GM18867 (cell line): ENCODE measurements at regions not wholly inside any gene's neighbourhood (a gene's known extent, or its start where the extent isn't known, plus 50 kb on each side); places are given as distances from the start of the nearest gene placed in this dataset.

Experiments used
- ATAC-seq: cut with Tn5 transposase; IDR thresholded peaks from one replicate; pipeline ENCODE4 v1.9.1; 2021; ENCODE audit warnings: mild to moderate bottlenecking, moderate library complexity; ENCODE audit not compliant: unreplicated experiment

DNA sequence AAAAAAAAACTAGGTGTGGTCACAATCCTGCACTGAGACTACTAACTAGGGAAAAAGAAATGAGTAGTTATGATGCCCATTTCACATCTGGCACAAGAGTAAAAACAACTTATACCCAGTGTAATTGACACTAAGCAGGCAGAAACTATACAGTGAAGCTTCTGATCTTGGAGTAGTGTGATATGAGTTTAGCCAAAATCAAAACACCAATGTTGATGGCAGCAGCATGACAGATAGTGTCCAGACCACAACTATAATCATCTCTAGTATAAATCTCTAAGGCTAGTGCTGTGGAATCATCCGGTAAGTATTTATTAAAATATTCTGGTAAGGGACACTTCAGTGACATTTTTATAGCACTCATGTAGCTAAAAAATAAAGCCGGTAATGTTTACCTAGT is 108.5 kb upstream of the EPHA6 start:
- no peak for ATAC-seq

DNA sequence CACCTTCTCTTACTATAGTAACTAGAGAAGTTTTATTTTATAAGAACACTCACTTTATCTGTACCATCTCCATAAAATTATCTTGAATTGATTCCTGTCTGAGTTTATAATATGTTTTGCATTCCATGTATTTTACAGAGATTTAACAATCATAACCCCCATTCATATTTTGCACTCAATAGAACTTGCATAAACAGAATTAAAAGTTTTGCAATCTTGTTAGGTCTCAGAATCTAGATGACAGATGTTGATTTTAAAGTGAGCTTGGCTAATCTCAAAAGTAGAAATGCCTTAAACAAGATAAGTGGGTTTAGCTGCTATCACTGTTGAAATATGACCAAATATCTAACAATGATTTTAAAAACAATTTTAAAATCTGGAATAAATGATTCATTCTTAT is 107.9 kb upstream of the EPHA6 start:
- no peak for ATAC-seq

DNA sequence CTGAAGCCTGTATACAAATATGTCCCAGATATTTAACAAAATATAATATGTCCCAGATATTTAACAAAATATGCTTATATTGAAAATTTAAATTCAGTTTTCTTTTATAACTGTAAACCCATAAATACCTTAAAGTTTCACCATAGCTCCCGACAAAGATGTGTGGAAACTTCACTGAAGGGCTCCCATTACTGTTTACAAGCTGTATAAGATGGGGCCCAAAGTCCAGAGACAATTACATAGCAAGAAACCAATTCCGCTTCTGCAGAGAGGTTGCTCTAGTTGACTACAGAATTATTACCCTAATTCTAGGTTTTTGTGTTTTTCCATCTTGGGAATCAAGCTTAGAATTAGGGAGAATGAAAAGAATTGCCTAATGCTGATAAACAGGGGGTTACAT is 102.6 kb upstream of the EPHA6 start:
- ATAC-seq: no peak

GRCh38 chr3:96712792-96713191 is 101.6 kb upstream of the EPHA6 start:
- ATAC-seq: no peak

- no peak for ATAC-seq
Observed at GRCh38 chr3:96719921-96720320, 94.5 kb upstream of the EPHA6 start.

GRCh38 chr3:96731031-96731430 is 83.4 kb upstream of the EPHA6 start:
- no peak for ATAC-seq

GRCh38 chr3:96734273-96735009 is 80.0 kb upstream of the EPHA6 start:
- ATAC-seq: no peak

DNA sequence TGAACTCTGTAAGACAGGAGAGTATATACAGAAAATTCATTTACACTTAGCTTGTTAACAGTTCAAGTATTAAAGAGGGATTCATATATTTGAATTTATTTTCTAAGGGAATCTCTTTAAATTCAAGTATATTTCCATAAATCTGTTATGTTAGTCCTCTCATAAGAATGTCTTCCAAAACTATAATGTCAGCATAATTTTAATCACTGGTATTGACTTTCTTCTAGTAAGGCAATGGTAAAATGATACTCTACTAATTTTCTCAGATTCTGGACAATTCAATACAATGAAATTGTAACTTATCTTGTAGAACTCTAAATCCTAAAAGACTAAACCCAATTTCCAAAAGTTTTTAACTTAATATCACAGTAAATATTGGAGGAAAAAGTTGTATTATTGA is 66.3 kb upstream of the EPHA6 start:
- ATAC-seq: no peak

DNA sequence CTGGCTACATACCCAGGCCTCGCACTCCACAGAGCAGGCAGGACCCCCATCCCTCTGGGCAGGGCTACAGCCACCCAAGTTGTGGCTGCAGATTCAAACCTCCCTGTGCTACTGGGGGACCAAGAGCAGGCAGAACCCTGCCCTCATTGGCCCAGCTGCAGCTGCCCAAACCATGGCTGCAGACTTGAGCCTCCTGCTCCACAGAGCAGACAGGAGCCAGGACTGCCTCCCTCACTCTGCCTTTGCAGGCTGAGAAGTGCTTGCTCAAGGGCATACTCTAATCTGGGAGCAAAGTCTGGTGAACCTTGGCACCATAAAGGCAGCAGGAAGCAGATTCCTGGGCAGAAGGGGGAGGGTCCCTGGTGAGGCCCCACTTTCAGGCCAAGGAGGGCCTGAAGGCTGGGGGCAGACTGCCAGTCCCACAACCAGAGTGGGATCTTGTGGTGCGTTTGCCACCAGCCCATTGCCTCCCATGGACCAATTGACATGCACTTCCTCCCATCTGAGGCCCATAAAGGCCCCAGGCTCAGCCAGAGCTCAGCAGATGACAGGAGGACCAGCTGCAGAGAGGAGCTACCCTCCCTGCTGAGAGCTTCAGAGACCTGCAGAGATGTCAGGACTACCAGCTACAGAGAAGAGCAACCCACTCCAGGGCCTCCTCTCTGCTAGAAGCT is 64.2 kb upstream of the EPHA6 start:
- ATAC-seq: no peak

GRCh38 chr3:96753124-96753523 is 61.3 kb upstream of the EPHA6 start:
- ATAC-seq: no peak

DNA sequence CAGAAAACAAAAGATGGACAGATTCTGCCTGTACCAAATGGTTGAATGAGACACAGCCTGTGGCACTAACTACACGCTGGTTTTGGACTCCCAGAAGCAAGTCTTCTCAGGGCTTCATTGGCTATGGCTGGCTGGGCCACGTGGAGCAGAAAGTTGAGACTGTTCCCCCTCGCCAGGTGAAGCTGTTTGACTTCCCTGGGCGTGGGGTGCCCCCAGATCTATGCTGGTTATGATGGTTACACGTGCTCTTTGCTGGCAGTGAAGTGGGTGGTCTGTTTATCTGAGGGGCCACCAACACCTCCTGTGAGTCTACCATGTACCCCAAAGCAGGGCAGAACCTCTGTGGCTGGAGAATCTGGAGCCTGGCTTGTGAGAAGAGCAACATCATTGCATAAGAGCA is 60.3 kb upstream of the EPHA6 start:
- no peak for ATAC-seq

- ATAC-seq: no peak
Observed at GRCh38 chr3:96755519-96755918, 58.9 kb upstream of the EPHA6 start.

DNA sequence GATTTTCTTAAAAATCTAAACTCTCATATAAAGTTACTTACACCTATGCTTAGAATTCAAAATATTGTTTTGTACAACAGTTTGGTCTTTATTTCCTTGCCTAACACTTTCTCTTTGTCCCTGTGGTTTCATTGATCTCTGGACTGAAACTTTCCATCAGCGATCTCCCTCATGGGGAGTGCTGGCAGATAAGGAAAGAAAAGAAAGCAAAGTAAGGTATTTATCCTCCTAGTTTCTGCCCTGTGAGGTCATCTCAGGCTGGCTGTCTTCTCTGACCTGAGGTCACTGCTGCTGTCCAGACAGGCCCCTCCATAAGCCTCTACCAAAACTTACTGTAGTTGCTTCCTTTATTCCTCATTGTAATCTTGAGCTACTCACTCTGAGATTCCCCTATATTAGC is 57.9 kb upstream of the EPHA6 start:
- no peak for ATAC-seq

GRCh38 chr3:96760956-96761355 is 53.4 kb upstream of the EPHA6 start:
- no peak for ATAC-seq
